ENCODE measurements at regions not wholly inside any gene's neighbourhood (a gene's known extent, or its start where the extent isn't known, plus 50 kb on each side); places are given as distances from the start of the nearest gene placed in this dataset.

- H3K9me3 ChIP-seq (ENCODE audit: control insufficient read depth, insufficient read depth, low read depth, low read length): no peaks in the 10 kb centered on the region
- no peaks in the 10 kb centered on the region for H3K27me3 ChIP-seq (ENCODE audit: control insufficient read depth, insufficient read depth, low read length)
- intact Hi-C loops (cut with micrococcal nuclease; ENCODE audit: unreplicated experiment) (no loop called here), in situ Hi-C loops (cut with HindIII; ENCODE audit: low pct_unique_long_range_greater_than_20kb, low sequenced_read_pairs) (no loop called here)
- H3K27ac ChIP-seq (ENCODE audit: low read length): no peak overlapping the region
- BruUV-seq (replicated peaks): no TSS peak
- no peaks in the 10 kb centered on the region for H3K4me1 ChIP-seq (ENCODE audit: control insufficient read depth, insufficient read depth, low read length)
- ATAC-seq (no peak), DNase-seq (ENCODE audit: low read depth, low spot score) (no peak)
- no peak overlapping the region for H3K4me3 ChIP-seq (ENCODE audit: low read depth in 2 of 2, low read length in 2 of 2)
- CTCF ChIA-PET: no interaction called here
- H3K36me3 ChIP-seq (ENCODE audit: control insufficient read depth, insufficient read depth, low read length): no peaks in the 10 kb centered on the region
- POLR2A ChIA-PET: no interaction called here
- TF ChIP-seq SIN3A (IDR thresholded peaks at IDR 0.05; ENCODE audit: borderline replicate concordance, insufficient read depth, low read depth, low read length) (no peak), POLR2AphosphoS5 (IDR thresholded peaks at IDR 0.05; ENCODE audit: low read depth, low read length) (no peak), TCF7L2 (IDR thresholded peaks at IDR 0.05; ENCODE audit: low read depth, low read length) (no peak)
- TF ChIP-seq, protein P1, sequence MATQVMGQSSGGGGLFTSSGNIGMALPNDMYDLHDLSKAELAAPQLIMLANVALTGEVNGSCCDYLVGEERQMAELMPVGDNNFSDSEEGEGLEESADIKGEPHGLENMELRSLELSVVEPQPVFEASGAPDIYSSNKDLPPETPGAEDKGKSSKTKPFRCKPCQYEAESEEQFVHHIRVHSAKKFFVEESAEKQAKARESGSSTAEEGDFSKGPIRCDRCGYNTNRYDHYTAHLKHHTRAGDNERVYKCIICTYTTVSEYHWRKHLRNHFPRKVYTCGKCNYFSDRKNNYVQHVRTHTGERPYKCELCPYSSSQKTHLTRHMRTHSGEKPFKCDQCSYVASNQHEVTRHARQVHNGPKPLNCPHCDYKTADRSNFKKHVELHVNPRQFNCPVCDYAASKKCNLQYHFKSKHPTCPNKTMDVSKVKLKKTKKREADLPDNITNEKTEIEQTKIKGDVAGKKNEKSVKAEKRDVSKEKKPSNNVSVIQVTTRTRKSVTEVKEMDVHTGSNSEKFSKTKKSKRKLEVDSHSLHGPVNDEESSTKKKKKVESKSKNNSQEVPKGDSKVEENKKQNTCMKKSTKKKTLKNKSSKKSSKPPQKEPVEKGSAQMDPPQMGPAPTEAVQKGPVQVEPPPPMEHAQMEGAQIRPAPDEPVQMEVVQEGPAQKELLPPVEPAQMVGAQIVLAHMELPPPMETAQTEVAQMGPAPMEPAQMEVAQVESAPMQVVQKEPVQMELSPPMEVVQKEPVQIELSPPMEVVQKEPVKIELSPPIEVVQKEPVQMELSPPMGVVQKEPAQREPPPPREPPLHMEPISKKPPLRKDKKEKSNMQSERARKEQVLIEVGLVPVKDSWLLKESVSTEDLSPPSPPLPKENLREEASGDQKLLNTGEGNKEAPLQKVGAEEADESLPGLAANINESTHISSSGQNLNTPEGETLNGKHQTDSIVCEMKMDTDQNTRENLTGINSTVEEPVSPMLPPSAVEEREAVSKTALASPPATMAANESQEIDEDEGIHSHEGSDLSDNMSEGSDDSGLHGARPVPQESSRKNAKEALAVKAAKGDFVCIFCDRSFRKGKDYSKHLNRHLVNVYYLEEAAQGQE (IDR thresholded peaks at IDR 0.05; ENCODE audit: insufficient read depth in 1 of 2, low read depth in 2 of 2, low read length in 1 of 2): no peak
- TF ChIP-seq, protein P2, sequence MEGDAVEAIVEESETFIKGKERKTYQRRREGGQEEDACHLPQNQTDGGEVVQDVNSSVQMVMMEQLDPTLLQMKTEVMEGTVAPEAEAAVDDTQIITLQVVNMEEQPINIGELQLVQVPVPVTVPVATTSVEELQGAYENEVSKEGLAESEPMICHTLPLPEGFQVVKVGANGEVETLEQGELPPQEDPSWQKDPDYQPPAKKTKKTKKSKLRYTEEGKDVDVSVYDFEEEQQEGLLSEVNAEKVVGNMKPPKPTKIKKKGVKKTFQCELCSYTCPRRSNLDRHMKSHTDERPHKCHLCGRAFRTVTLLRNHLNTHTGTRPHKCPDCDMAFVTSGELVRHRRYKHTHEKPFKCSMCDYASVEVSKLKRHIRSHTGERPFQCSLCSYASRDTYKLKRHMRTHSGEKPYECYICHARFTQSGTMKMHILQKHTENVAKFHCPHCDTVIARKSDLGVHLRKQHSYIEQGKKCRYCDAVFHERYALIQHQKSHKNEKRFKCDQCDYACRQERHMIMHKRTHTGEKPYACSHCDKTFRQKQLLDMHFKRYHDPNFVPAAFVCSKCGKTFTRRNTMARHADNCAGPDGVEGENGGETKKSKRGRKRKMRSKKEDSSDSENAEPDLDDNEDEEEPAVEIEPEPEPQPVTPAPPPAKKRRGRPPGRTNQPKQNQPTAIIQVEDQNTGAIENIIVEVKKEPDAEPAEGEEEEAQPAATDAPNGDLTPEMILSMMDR (IDR thresholded peaks at IDR 0.05): no peak
Measured at GRCh38 chr5:57947181-57947580, 464.6 kb upstream of the ACTBL2 start.

GRCh38 chr5:57940879-57941278, 458.3 kb upstream of the ACTBL2 start:
- H3K36me3 ChIP-seq (ENCODE audit: control insufficient read depth, insufficient read depth, low read length): no peaks in the 10 kb centered on the region

More at GRCh38 chr5:57940879-57941278, 458.3 kb upstream of the ACTBL2 start:
- no peak for TF ChIP-seq SIN3A (IDR thresholded peaks at IDR 0.05; ENCODE audit: borderline replicate concordance, insufficient read depth, low read depth, low read length)
- TF ChIP-seq POLR2AphosphoS5 (IDR thresholded peaks at IDR 0.05; ENCODE audit: low read depth, low read length): no peak
- no peak for TF ChIP-seq TCF7L2 (IDR thresholded peaks at IDR 0.05; ENCODE audit: low read depth, low read length)
- TF ChIP-seq, protein P2 (IDR thresholded peaks at IDR 0.05): no peak
- TF ChIP-seq, protein P1 (IDR thresholded peaks at IDR 0.05; ENCODE audit: insufficient read depth in 1 of 2, low read depth in 2 of 2, low read length in 1 of 2): no peak
- intact Hi-C loops (cut with micrococcal nuclease; ENCODE audit: unreplicated experiment): no loop called here
- POLR2A ChIA-PET: no interaction called here
- no TSS peak for BruUV-seq (replicated peaks)
- no peak for DNase-seq (ENCODE audit: low read depth, low spot score)
- in situ Hi-C loops (cut with HindIII; ENCODE audit: low pct_unique_long_range_greater_than_20kb, low sequenced_read_pairs): no loop called here
- H3K27me3 ChIP-seq (ENCODE audit: control insufficient read depth, insufficient read depth, low read length): no peaks in the 10 kb centered on the region
- H3K4me1 ChIP-seq (ENCODE audit: control insufficient read depth, insufficient read depth, low read length): no peaks in the 10 kb centered on the region
- no peak for ATAC-seq
- CTCF ChIA-PET: no interaction called here
- no peak overlapping the region for H3K27ac ChIP-seq (ENCODE audit: low read length)
- no peak overlapping the region for H3K4me3 ChIP-seq (ENCODE audit: low read depth in 2 of 2, low read length in 2 of 2)
- H3K9me3 ChIP-seq (ENCODE audit: control insufficient read depth, insufficient read depth, low read depth, low read length): no peaks in the 10 kb centered on the region

All from Panc1 (cell line).